SHP77 treated with DMSO at 0.1 percent for 48 hours (cell line): ENCODE measurements at regions not wholly inside any gene's neighbourhood (a gene's known extent, or its start where the extent isn't known, plus 50 kb on each side); places are given as distances from the start of the nearest gene placed in this dataset.
"Not testable (repeated sequence)": the region's sequence is repeated elsewhere in the genome, so short reads cannot be mapped to it uniquely, and the experiment has no call there.

ENCODE experiments used
- DNase-seq: peaks from one replicate; lab custom pipeline; 2025; lab: John Stamatoyannopoulos, UW

- no peak for DNase-seq
These were observed 587.5 kb downstream of the RFPL4B start for GRCh38 chr6:112934433-112935327.

- no peak for DNase-seq
These were observed 588.4 kb downstream of the RFPL4B start for GRCh38 chr6:112935402-112936078.

GRCh38 chr6:112936079-112936472 is 588.9 kb downstream of the RFPL4B start:
- no peak for DNase-seq

GRCh38 chr6:112936504-112936903 is 589.4 kb downstream of the RFPL4B start:
- DNase-seq: no peak

- DNase-seq: not testable (repeated sequence)
These were observed 590.6 kb downstream of the RFPL4B start for GRCh38 chr6:112937690-112938089.

GRCh38 chr6:112938650-112939049 is 591.5 kb downstream of the RFPL4B start:
- no peak for DNase-seq

- peak; percentile 46 for DNase-seq
These were observed 592.4 kb downstream of the RFPL4B start for GRCh38 chr6:112939563-112939962.

GRCh38 chr6:112941613-112942012 is 594.5 kb downstream of the RFPL4B start:
- DNase-seq: no peak

GRCh38 chr6:112946051-112946450 is 598.9 kb downstream of the RFPL4B start:
- no peak for DNase-seq

- no peak for DNase-seq
These were observed 600.4 kb downstream of the RFPL4B start for GRCh38 chr6:112947507-112947906.

- DNase-seq: no peak
These were observed 604.7 kb downstream of the RFPL4B start for GRCh38 chr6:112951829-112952228.

GRCh38 chr6:112955743-112956142 is 608.6 kb downstream of the RFPL4B start:
- not testable (repeated sequence) for DNase-seq

- DNase-seq: no peak
These were observed 609.8 kb downstream of the RFPL4B start for GRCh38 chr6:112956696-112957535.

GRCh38 chr6:112957536-112957916 is 610.4 kb downstream of the RFPL4B start:
- no peak for DNase-seq

- DNase-seq: not testable (repeated sequence)
These were observed 613.0 kb downstream of the RFPL4B start for GRCh38 chr6:112960130-112960529.

GRCh38 chr6:112967974-112968373 is 620.8 kb downstream of the RFPL4B start:
- DNase-seq: no peak

- no peak for DNase-seq
These were observed 624.5 kb downstream of the RFPL4B start for GRCh38 chr6:112971651-112972050.

GRCh38 chr6:112974931-112975330 is 627.8 kb downstream of the RFPL4B start:
- DNase-seq: not testable (repeated sequence)

- not testable (repeated sequence) for DNase-seq
These were observed 629.4 kb downstream of the RFPL4B start for GRCh38 chr6:112976579-112976978.

GRCh38 chr6:112979830-112980229 is 632.7 kb downstream of the RFPL4B start:
- no peak for DNase-seq

GRCh38 chr6:112980676-112981075 is 633.5 kb downstream of the RFPL4B start:
- no peak for DNase-seq

GRCh38 chr6:112983713-112984261 is 636.7 kb downstream of the RFPL4B start:
- no peak for DNase-seq
